Peyer's patch (tissue), 4 donors: ENCODE measurements at regions not wholly inside any gene's neighbourhood (a gene's known extent, or its start where the extent isn't known, plus 50 kb on each side); places are given as distances from the start of the nearest gene placed in this dataset.

Experiments used
- POLR2A ChIP-seq, 2 donors: fragments of 450-650 bp; IDR thresholded peaks; one replicate each; pipeline ENCODE4 v1.5.1; 2017; ENCODE audit warnings: antibody characterized with exemption in 2 of 2, mild to moderate bottlenecking in 2 of 2, moderate library complexity in 2 of 2
- TF ChIP-seq, protein P1 (sequence below), 6 experiments: fragments of 450-650 bp in 4 of 6; fragments of 200-600 bp in 2 of 6; sonication (generic) in 1 of 6; IDR thresholded peaks; one replicate each; pipeline ENCODE4 v1.5.1; 2017 to 2019; ENCODE audit warnings: antibody characterized with exemption in 6 of 6, mild to moderate bottlenecking in 3 of 6, moderate library complexity in 1 of 6

DNA sequence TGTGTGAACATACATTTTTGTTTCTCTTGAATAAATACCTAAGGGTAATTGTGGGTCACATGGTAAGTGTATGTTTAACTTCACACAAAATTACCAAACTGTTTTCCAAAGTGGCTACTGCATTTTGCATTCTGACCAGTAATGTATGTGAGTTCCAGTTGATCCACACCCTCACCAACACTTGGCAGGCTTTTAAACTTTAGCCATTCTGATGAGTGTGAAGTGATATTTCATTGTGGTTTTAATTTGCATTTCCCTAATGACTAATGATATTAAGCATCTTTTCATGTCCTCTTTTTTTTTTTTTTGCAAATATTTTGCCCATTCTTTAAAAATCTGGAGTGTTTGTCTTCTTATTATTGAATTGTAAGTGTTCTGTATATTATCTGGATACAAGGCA, 53.5 kb upstream of the MAST4 start:
- TF ChIP-seq, protein P1, sequence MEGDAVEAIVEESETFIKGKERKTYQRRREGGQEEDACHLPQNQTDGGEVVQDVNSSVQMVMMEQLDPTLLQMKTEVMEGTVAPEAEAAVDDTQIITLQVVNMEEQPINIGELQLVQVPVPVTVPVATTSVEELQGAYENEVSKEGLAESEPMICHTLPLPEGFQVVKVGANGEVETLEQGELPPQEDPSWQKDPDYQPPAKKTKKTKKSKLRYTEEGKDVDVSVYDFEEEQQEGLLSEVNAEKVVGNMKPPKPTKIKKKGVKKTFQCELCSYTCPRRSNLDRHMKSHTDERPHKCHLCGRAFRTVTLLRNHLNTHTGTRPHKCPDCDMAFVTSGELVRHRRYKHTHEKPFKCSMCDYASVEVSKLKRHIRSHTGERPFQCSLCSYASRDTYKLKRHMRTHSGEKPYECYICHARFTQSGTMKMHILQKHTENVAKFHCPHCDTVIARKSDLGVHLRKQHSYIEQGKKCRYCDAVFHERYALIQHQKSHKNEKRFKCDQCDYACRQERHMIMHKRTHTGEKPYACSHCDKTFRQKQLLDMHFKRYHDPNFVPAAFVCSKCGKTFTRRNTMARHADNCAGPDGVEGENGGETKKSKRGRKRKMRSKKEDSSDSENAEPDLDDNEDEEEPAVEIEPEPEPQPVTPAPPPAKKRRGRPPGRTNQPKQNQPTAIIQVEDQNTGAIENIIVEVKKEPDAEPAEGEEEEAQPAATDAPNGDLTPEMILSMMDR (IDR thresholded peaks at IDR 0.05) = no peak
- TF ChIP-seq POLR2A (IDR thresholded peaks at IDR 0.05) = no peak
